ENCODE measurements at regions not wholly inside any gene's neighbourhood (a gene's known extent, or its start where the extent isn't known, plus 50 kb on each side); places are given as distances from the start of the nearest gene placed in this dataset.

DNA sequence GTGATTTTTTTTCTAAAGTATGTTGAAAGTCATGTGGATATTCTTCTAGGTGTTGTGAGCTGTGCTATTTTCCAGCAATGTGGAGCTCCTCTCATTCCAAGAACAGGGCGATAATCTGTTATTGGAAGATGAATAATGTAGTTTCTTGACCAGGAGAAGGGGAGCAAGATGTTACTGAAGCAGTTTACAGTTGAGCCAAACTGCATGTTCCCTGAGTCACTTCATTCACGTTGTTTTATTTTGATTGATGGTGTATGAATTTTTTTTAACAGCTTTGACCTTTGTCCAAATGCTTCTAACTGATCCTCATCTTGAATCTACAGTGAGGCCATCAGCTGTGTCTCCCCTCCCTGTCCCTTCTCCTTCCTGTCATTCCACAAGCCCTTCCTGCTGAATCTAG lies 277.1 kb upstream of the KLF6 start:
- TF ChIP-seq, protein P1, sequence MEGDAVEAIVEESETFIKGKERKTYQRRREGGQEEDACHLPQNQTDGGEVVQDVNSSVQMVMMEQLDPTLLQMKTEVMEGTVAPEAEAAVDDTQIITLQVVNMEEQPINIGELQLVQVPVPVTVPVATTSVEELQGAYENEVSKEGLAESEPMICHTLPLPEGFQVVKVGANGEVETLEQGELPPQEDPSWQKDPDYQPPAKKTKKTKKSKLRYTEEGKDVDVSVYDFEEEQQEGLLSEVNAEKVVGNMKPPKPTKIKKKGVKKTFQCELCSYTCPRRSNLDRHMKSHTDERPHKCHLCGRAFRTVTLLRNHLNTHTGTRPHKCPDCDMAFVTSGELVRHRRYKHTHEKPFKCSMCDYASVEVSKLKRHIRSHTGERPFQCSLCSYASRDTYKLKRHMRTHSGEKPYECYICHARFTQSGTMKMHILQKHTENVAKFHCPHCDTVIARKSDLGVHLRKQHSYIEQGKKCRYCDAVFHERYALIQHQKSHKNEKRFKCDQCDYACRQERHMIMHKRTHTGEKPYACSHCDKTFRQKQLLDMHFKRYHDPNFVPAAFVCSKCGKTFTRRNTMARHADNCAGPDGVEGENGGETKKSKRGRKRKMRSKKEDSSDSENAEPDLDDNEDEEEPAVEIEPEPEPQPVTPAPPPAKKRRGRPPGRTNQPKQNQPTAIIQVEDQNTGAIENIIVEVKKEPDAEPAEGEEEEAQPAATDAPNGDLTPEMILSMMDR (IDR thresholded peaks at IDR 0.05) = no peak
- TF ChIP-seq EZH2 (IDR thresholded peaks at IDR 0.05; ENCODE audit: borderline replicate concordance, insufficient read depth, low read depth, low read length, poor library complexity, severe bottlenecking) = no peak

Data from B cell (primary cell).